ENCODE measurements at regions not wholly inside any gene's neighbourhood (a gene's known extent, or its start where the extent isn't known, plus 50 kb on each side); places are given as distances from the start of the nearest gene placed in this dataset.

GRCh38 chr18:44309185-44309584, 371.5 kb upstream of the SETBP1 start:
- H3K4me3 ChIP-seq (ENCODE audit: low read depth, low read length): no peak overlapping the region
- no peak for DNase-seq (ENCODE audit: low read depth)
- TF ChIP-seq CTCF (IDR thresholded peaks at IDR 0.05; ENCODE audit: low read depth, low read length) (no peak), MAX (IDR thresholded peaks at IDR 0.05; ENCODE audit: low read depth, low read length) (no peak), POLR2A (IDR thresholded peaks at IDR 0.05; ENCODE audit: extremely low read depth, insufficient read length) (no peak), MYC (IDR thresholded peaks at IDR 0.05; ENCODE audit: low read depth, low read length) (no peak)

GRCh38 chr18:44320619-44321460, 359.8 kb upstream of the SETBP1 start:
- DNase-seq (ENCODE audit: low read depth): peak; percentile 1
- no peak for TF ChIP-seq MAX (IDR thresholded peaks at IDR 0.05; ENCODE audit: low read depth, low read length)
- peak; percentile 16 for TF ChIP-seq CTCF (IDR thresholded peaks at IDR 0.05; ENCODE audit: low read depth, low read length)
- no peak overlapping the region for H3K4me3 ChIP-seq (ENCODE audit: low read depth, low read length)

- DNase-seq (ENCODE audit: low read depth): no peak
- TF ChIP-seq MAX (IDR thresholded peaks at IDR 0.05; ENCODE audit: low read depth, low read length): no peak
- TF ChIP-seq CTCF (IDR thresholded peaks at IDR 0.05; ENCODE audit: low read depth, low read length): no peak
- TF ChIP-seq POLR2A (IDR thresholded peaks at IDR 0.05; ENCODE audit: extremely low read depth, insufficient read length): no peak
- TF ChIP-seq MYC (IDR thresholded peaks at IDR 0.05; ENCODE audit: low read depth, low read length): no peak
- H3K4me3 ChIP-seq (ENCODE audit: low read depth, low read length): no peak overlapping the region
These were observed 358.7 kb upstream of the SETBP1 start for GRCh38 chr18:44321868-44322590.

GRCh38 chr18:44323125-44323524, 357.6 kb upstream of the SETBP1 start:
- no peak for DNase-seq (ENCODE audit: low read depth)
- TF ChIP-seq MAX (IDR thresholded peaks at IDR 0.05; ENCODE audit: low read depth, low read length) (no peak), MYC (IDR thresholded peaks at IDR 0.05; ENCODE audit: low read depth, low read length) (no peak), POLR2A (IDR thresholded peaks at IDR 0.05; ENCODE audit: extremely low read depth, insufficient read length) (no peak), CTCF (IDR thresholded peaks at IDR 0.05; ENCODE audit: low read depth, low read length) (no peak)
- no peak overlapping the region for H3K4me3 ChIP-seq (ENCODE audit: low read depth, low read length)

GRCh38 chr18:44324361-44324760, 356.3 kb upstream of the SETBP1 start:
- TF ChIP-seq CTCF (IDR thresholded peaks at IDR 0.05; ENCODE audit: low read depth, low read length): no peak
- no peak for TF ChIP-seq MYC (IDR thresholded peaks at IDR 0.05; ENCODE audit: low read depth, low read length)
- TF ChIP-seq POLR2A (IDR thresholded peaks at IDR 0.05; ENCODE audit: extremely low read depth, insufficient read length): no peak
- no peak for TF ChIP-seq MAX (IDR thresholded peaks at IDR 0.05; ENCODE audit: low read depth, low read length)
- DNase-seq (ENCODE audit: low read depth): no peak
- H3K4me3 ChIP-seq (ENCODE audit: low read depth, low read length): no peak overlapping the region
